ENCODE measurements at regions not wholly inside any gene's neighbourhood (a gene's known extent, or its start where the extent isn't known, plus 50 kb on each side); places are given as distances from the start of the nearest gene placed in this dataset.

DNA sequence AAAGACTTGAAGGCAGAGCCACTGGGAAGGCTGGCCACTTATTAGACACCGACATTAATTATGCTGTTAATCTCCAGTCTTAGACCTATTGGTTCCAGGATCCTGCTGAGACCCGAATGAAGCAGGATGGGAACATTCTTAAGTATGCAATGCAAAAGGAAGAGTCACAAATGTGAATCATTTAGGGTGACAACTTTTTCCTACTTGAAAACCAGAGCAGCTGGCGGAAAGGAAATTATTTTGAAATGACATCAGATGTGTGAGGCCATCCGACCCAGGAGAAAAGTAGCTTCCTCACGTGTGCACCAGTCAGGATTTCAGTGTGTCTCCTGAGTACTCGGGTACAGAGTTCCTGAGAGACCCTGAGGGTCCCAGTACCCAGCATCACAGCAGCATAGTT is 222.9 kb upstream of the NCKAP5 start:
- TF ChIP-seq CTCF (conservative IDR thresholded peaks at IDR 0.05 in 1 of 2, IDR thresholded peaks at IDR 0.05 in 1 of 2; ENCODE audit: extremely low read depth in 1 of 2, insufficient read depth in 1 of 2, low read depth in 1 of 2, low read length in 2 of 2), result no peak
- no peak for TF ChIP-seq EZH2 (IDR thresholded peaks at IDR 0.05; ENCODE audit: borderline replicate concordance, low read length)

Data from mammary epithelial cell (primary cell).